ENCODE measurements at regions not wholly inside any gene's neighbourhood (a gene's known extent, or its start where the extent isn't known, plus 50 kb on each side); places are given as distances from the start of the nearest gene placed in this dataset.

GRCh38 chr10:105982735-105983134 lies 1181.8 kb downstream of the SORCS1 start:
- ATAC-seq (replicated peaks), result no peak
- H3K36me3 Mint-ChIP-seq (ENCODE audit: low read depth), result no peaks in the 10 kb centered on the region
- no peak overlapping the region for H3K27ac Mint-ChIP-seq
- H3K9me3 Mint-ChIP-seq, result peaks cover 11% of the 10 kb centered on the region
- H3K4me1 Mint-ChIP-seq, result no peaks in the 10 kb centered on the region
- no peaks in the 10 kb centered on the region for H3K27me3 Mint-ChIP-seq
- H3K4me3 Mint-ChIP-seq, result no peak overlapping the region

DNA sequence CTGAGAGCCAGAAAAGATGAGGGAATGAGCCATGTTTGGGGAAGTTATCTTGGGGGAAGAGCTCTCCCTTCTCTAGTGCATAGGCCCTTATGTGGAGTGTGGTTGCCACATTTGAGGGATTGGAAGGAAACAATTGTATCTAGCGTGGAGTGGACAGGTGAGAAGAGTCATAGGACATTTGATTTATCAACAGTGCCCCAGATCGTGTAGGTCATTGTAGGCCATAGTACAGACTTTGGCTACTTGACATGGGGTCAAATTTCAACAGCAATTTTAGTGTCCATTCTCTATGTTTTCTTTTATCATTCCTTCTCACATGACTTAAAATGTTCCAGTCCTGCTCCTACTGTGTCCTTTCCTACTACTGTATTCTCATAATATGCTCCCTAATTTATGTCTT lies 1182.8 kb downstream of the SORCS1 start:
- Mint-ChIP-seq H3K36me3 (ENCODE audit: low read depth) (no peaks in the 10 kb centered on the region), H3K4me1 (no peaks in the 10 kb centered on the region), H3K9me3 (peaks cover 8% of the 10 kb centered on the region), H3K27me3 (no peaks in the 10 kb centered on the region), H3K4me3 (no peak overlapping the region), H3K27ac (no peak overlapping the region)
- ATAC-seq (replicated peaks), result no peak

GRCh38 chr10:105974803-105975456 lies 1189.6 kb downstream of the SORCS1 start:
- no peaks in the 10 kb centered on the region for H3K4me1 Mint-ChIP-seq
- H3K27ac Mint-ChIP-seq, result no peak overlapping the region
- ATAC-seq (replicated peaks), result no peak
- no peaks in the 10 kb centered on the region for H3K36me3 Mint-ChIP-seq (ENCODE audit: low read depth)
- H3K9me3 Mint-ChIP-seq, result no peaks in the 10 kb centered on the region
- H3K4me3 Mint-ChIP-seq, result no peak overlapping the region
- no peaks in the 10 kb centered on the region for H3K27me3 Mint-ChIP-seq

DNA sequence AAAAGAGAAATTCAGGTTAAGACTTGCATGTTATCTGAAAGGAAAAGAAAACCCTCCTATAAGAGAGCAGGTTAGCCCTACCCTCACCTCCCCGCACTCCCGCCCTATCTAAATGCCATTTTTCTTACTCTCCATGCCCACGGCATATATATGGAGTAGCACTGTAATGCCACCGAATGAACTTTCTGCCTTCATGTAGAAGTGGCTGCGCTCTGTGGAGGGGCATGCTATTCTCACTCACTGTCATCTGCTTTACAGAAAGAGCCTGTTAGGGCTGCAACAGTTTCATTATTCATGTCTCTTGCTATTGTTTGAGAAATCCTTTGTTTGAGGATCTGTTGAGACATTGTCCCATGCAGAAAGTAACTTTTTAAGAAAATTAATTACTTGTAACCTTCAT lies 1190.6 kb downstream of the SORCS1 start:
- ATAC-seq (replicated peaks), result no peak
- H3K27ac Mint-ChIP-seq, result no peak overlapping the region
- no peaks in the 10 kb centered on the region for H3K9me3 Mint-ChIP-seq
- no peaks in the 10 kb centered on the region for H3K4me1 Mint-ChIP-seq
- H3K27me3 Mint-ChIP-seq, result no peaks in the 10 kb centered on the region
- no peak overlapping the region for H3K4me3 Mint-ChIP-seq
- no peaks in the 10 kb centered on the region for H3K36me3 Mint-ChIP-seq (ENCODE audit: low read depth)

- Mint-ChIP-seq H3K27ac (no peak overlapping the region), H3K36me3 (ENCODE audit: low read depth) (no peaks in the 10 kb centered on the region), H3K9me3 (no peaks in the 10 kb centered on the region)
Measured at GRCh38 chr10:105973360-105973759, 1191.1 kb downstream of the SORCS1 start.

DNA sequence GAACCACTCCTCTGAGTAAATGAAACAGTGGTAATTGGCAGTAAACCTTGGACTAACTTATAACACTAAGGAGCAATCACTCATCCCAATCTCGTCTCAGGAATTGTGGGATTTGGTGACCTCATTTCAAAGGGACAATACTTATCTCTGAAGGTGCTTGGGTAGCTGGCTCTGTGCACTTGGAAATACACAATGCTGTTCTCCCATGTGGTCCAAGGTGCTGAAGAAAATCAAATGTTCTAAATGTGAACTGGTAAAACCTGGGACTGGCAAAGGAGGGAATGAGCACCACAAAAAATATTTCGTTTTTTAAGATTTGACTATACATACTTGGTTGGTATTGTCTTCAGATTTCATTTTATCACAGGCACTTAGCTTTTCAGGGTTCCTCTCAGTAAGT lies 1193.0 kb downstream of the SORCS1 start:
- Mint-ChIP-seq H3K27me3 (no peaks in the 10 kb centered on the region), H3K27ac (no peak overlapping the region), H3K4me1 (no peaks in the 10 kb centered on the region)

More at GRCh38 chr10:105973360-105973759, 1191.1 kb downstream of the SORCS1 start:
- ATAC-seq (replicated peaks), result no peak
- Mint-ChIP-seq H3K4me1 (no peaks in the 10 kb centered on the region), H3K27me3 (no peaks in the 10 kb centered on the region), H3K4me3 (no peak overlapping the region)

GRCh38 chr10:105969884-105970377 lies 1194.6 kb downstream of the SORCS1 start:
- no peak overlapping the region for H3K4me3 Mint-ChIP-seq
- no peak overlapping the region for H3K27ac Mint-ChIP-seq
- ATAC-seq (replicated peaks), result no peak
- no peaks in the 10 kb centered on the region for H3K27me3 Mint-ChIP-seq
- H3K9me3 Mint-ChIP-seq, result no peaks in the 10 kb centered on the region
- H3K4me1 Mint-ChIP-seq, result no peaks in the 10 kb centered on the region
- H3K36me3 Mint-ChIP-seq (ENCODE audit: low read depth), result no peaks in the 10 kb centered on the region

More for the DNA sequence above, 1193.0 kb downstream of the SORCS1 start:
- Mint-ChIP-seq H3K36me3 (ENCODE audit: low read depth) (no peaks in the 10 kb centered on the region), H3K4me3 (no peak overlapping the region), H3K9me3 (no peaks in the 10 kb centered on the region)
- no peak for ATAC-seq (replicated peaks)

DNA sequence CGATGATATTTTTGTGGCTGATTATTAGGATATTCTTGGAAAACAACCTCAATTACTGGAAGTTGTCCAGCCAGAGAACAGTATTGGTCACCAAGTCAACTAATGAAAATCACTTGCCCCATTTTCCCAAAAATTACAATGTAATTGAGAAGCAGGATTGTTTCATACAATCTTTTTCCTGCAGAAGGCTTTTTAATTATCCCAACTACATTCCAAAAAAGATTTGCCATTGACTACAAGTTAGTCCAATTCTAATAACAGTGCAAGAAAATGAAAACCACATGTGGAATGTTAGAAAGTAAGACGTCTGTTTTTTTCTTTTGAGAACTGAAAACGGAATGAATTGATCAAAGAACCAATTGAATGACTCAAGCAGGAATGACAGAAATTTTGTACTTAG lies 1195.8 kb downstream of the SORCS1 start:
- no peaks in the 10 kb centered on the region for H3K4me1 Mint-ChIP-seq
- ATAC-seq (replicated peaks), result no peak

DNA sequence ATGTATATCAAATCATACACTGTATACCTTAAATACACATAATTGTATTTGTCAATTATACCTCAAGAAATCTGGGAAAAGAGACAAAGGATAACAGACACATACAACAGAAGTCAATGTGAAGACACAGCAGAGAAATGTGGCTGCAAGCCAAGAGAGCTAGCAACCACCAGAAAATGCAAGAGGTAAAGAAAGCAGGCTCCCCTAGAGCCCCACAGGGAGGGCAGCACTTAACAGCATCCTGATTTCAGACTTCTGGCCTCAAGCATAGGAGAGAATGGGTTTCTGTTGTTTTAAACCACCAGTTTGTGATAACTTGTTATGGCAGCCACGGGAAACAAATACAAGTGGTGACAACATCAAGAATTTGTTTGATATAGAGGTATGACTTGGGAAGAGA lies 1197.2 kb downstream of the SORCS1 start:
- Mint-ChIP-seq H3K27ac (no peak overlapping the region), H3K9me3 (no peaks in the 10 kb centered on the region), H3K27me3 (no peaks in the 10 kb centered on the region), H3K36me3 (ENCODE audit: low read depth) (no peaks in the 10 kb centered on the region), H3K4me1 (no peaks in the 10 kb centered on the region), H3K4me3 (no peak overlapping the region)
- ATAC-seq (replicated peaks), result no peak

More for the DNA sequence above, 1195.8 kb downstream of the SORCS1 start:
- Mint-ChIP-seq H3K4me3 (no peak overlapping the region), H3K36me3 (ENCODE audit: low read depth) (no peaks in the 10 kb centered on the region), H3K27me3 (no peaks in the 10 kb centered on the region), H3K27ac (no peak overlapping the region), H3K9me3 (no peaks in the 10 kb centered on the region)

DNA sequence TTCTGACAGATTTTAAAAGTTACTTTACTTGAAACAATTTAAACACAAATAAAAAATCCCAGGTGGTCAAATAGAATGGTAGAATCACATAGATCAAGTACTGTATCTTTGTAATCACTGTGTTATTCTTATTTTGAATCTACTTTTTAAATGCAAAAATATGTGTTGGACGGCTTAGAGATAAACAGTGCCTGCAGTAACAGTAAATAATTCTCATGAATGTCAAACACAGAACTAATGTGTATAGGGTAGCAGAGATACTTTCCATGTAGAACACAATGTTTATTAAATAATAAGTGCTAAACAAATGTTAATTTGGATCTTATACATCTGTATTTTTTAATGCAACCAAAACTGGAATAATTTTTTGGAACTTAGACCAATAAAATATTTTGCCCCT lies 1199.4 kb downstream of the SORCS1 start:
- Mint-ChIP-seq H3K27ac (no peak overlapping the region), H3K9me3 (no peaks in the 10 kb centered on the region), H3K27me3 (no peaks in the 10 kb centered on the region), H3K36me3 (ENCODE audit: low read depth) (no peaks in the 10 kb centered on the region), H3K4me1 (no peaks in the 10 kb centered on the region), H3K4me3 (no peak overlapping the region)
- no peak for ATAC-seq (replicated peaks)

DNA sequence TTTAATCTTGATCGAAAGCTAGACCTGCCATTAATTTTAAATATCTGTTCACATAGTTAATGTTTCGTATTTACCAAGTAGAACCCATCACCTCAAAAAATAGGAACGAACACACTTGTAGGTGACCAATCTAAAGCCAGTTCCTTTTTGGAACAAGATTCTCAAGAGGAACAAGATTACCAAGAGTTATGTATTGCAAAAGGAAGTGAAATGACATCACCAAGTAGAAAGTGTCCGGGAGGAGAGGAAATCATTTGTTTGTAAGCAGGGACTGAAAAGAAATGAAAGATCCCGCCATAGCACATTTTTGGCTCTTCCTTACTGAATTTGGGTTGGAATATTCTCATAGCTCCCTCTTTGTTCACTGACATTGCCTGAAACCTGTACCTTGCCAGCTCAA lies 1200.5 kb downstream of the SORCS1 start:
- Mint-ChIP-seq H3K27ac (no peak overlapping the region), H3K36me3 (ENCODE audit: low read depth) (no peaks in the 10 kb centered on the region), H3K27me3 (no peaks in the 10 kb centered on the region), H3K4me3 (no peak overlapping the region), H3K4me1 (no peaks in the 10 kb centered on the region), H3K9me3 (no peaks in the 10 kb centered on the region)
- no peak for ATAC-seq (replicated peaks)

DNA sequence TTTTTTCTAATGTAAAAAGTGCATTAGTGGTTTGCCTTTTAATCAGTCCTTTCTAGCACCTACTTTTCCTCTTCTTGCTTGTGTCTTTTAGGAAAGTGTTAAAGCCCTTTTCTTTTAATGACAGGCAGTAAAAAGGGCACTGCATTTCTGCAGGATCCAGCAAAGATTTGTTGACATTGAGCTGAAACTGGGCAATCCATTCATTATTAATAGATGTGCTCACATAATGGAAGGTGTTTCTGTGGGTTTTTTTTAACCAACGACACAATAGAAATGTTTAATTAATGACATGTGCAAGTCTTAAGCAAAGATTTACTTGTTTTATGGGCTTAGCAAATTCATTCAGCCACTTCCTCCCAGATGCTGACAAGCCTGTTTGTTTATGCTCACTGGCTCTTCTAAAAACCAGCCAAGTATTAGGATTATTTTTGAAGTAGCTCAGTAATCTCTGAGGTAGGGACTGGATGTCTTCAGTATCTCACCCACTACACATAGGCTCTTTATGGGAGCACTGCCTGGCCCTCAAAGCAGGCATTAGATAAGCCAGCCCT lies 1201.1 kb downstream of the SORCS1 start:
- ATAC-seq (replicated peaks), result no peak
- Mint-ChIP-seq H3K4me1 (no peaks in the 10 kb centered on the region), H3K4me3 (no peak overlapping the region), H3K27me3 (no peaks in the 10 kb centered on the region), H3K27ac (no peak overlapping the region), H3K36me3 (ENCODE audit: low read depth) (no peaks in the 10 kb centered on the region), H3K9me3 (no peaks in the 10 kb centered on the region)

DNA sequence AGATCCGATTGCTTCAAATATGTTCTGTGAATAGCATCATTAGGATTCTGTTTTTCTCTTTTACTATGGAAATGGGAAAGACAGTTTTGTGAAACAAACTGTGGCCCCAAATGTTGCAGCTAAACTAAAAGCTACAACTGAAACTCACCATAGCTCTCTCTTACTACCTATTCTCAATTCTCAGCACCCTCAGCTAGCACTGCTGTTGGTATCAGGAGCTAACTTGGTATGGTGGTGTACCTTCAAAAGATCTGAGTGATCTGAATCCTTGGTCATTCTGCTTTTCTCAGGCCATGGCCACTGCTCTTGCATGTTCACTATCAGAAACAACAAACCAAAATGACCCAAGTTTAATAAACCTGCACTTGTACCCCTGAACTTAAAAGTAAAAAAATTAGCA lies 1208.0 kb downstream of the SORCS1 start:
- ATAC-seq (replicated peaks), result no peak
- no peak overlapping the region for H3K4me3 Mint-ChIP-seq
- no peak overlapping the region for H3K27ac Mint-ChIP-seq
- H3K36me3 Mint-ChIP-seq (ENCODE audit: low read depth), result no peaks in the 10 kb centered on the region
- no peaks in the 10 kb centered on the region for H3K9me3 Mint-ChIP-seq
- H3K27me3 Mint-ChIP-seq, result no peaks in the 10 kb centered on the region
- H3K4me1 Mint-ChIP-seq, result no peaks in the 10 kb centered on the region

DNA sequence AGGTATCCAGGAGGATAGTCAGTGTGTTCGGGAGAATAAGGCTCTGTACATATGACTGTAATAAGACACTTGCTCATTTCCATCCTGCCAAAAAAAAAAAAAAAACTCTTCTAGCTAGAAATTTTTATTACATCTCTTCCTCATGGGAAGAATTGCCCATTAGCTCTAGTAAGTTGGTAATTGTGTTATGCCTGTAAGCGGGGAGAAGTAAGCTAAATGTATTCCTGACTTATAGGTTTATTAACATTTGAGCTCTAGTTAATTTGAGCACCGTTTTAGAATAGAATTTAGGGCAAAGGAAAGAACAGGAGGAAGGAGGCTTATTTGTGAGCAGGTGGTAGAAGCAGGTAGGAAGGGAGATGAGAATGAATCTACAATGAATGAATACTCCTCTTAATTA lies 1210.6 kb downstream of the SORCS1 start:
- no peak overlapping the region for H3K27ac Mint-ChIP-seq
- ATAC-seq (replicated peaks), result no peak
- no peaks in the 10 kb centered on the region for H3K9me3 Mint-ChIP-seq
- no peaks in the 10 kb centered on the region for H3K27me3 Mint-ChIP-seq
- no peaks in the 10 kb centered on the region for H3K36me3 Mint-ChIP-seq (ENCODE audit: low read depth)
- H3K4me1 Mint-ChIP-seq, result no peaks in the 10 kb centered on the region
- no peak overlapping the region for H3K4me3 Mint-ChIP-seq

GRCh38 chr10:105953056-105953455 lies 1211.5 kb downstream of the SORCS1 start:
- H3K27ac Mint-ChIP-seq, result no peak overlapping the region
- no peak overlapping the region for H3K4me3 Mint-ChIP-seq
- H3K4me1 Mint-ChIP-seq, result no peaks in the 10 kb centered on the region
- ATAC-seq (replicated peaks), result no peak
- no peaks in the 10 kb centered on the region for H3K36me3 Mint-ChIP-seq (ENCODE audit: low read depth)
- H3K9me3 Mint-ChIP-seq, result no peaks in the 10 kb centered on the region
- no peaks in the 10 kb centered on the region for H3K27me3 Mint-ChIP-seq
